Esophagus (tissue), 2 donors: ENCODE measurements at regions not wholly inside any gene's neighbourhood (a gene's known extent, or its start where the extent isn't known, plus 50 kb on each side); places are given as distances from the start of the nearest gene placed in this dataset.

Experiments
- H3K27ac ChIP-seq, 2 donors: one replicate each; pipeline ENCODE4 v1.5.1; 2013; ENCODE audit warnings: low read depth in 2 of 2, mild to moderate bottlenecking in 2 of 2, inconsistent platforms in 1 of 2, low read length in 1 of 2, moderate library complexity in 1 of 2
- H3K27me3 ChIP-seq, 2 donors: one replicate each; pipeline ENCODE4 v1.6.1; 2013; ENCODE audit warnings: low read length in 2 of 2, control low read depth in 1 of 2, mild to moderate bottlenecking in 1 of 2; ENCODE audit not compliant: insufficient read depth in 2 of 2, control insufficient read depth in 1 of 2
- H3K36me3 ChIP-seq, 2 donors: one replicate each; pipeline ENCODE4 v1.6.1; 2013; ENCODE audit warnings: low read length in 1 of 2; ENCODE audit not compliant: control insufficient read depth in 2 of 2, insufficient read depth in 2 of 2
- H3K4me1 ChIP-seq, 2 donors: one replicate each; pipeline ENCODE4 v1.6.1; 2013; ENCODE audit warnings: low read length in 1 of 2; ENCODE audit not compliant: control insufficient read depth in 2 of 2, insufficient read depth in 2 of 2
- H3K4me3 ChIP-seq, 2 donors: one replicate each; pipeline ENCODE4 v1.5.1; 2013; ENCODE audit warnings: low read length in 2 of 2, mild to moderate bottlenecking in 2 of 2, low read depth in 1 of 2, moderate library complexity in 1 of 2
- H3K9me3 ChIP-seq, 2 donors: one replicate each; pipeline ENCODE4 v1.6.1; 2013; ENCODE audit warnings: mild to moderate bottlenecking in 2 of 2, low read depth in 1 of 2, low read length in 1 of 2, moderate library complexity in 1 of 2; ENCODE audit not compliant: control insufficient read depth in 2 of 2, insufficient read depth in 1 of 2
- WGBS, 2 donors: extraction: QIAGEN DNeasy Blood & Tissue Kit; methylation state at CpG; one replicate each; pipeline ENCODE4 v1.1.7; 2013; 5-methylcytosine and 5-hydroxymethylcytosine counted together
- donor health status: healthy with polysubstance abuse.
- donor health status: Bipolar disorder and iron deficiency.

DNA sequence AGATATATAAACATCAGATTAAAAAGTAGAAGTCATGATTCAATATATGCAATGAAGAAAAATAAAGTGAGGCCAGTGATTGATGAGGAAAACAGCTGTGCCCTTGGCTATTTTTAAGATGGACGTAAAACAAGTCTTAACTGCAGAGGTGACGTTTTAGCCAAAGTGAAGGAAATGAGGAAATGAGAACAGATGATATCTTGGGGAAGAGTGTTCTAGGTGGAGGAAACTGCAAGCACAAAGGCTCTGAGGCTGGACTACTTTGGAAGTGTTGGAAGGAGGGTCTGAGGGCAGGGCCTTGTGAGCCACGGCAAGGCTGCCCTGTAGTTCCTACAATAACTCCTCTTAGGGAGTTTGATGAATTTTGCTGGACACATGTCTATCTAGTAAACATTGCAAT is 140.5 kb upstream of the AKR1E2 start:
- Histone ChIP-seq H3K27ac (no peak overlapping the region), H3K27me3 (no peaks in the 10 kb centered on the region), H3K4me1 (no peaks in the 10 kb centered on the region), H3K4me3 (no peak overlapping the region), H3K9me3 (no peaks in the 10 kb centered on the region), H3K36me3 (no peaks in the 10 kb centered on the region)
- WGBS, 2 donors = 77 to 80% methylated on average over 3 of the region's 3 CpGs

GRCh38 chr10:4684434-4684833 is 141.6 kb upstream of the AKR1E2 start:
- Histone ChIP-seq H3K9me3 (no peaks in the 10 kb centered on the region), H3K4me3 (no peak overlapping the region), H3K36me3 (no peaks in the 10 kb centered on the region), H3K4me1 (no peaks in the 10 kb centered on the region), H3K27ac (no peak overlapping the region), H3K27me3 (no peaks in the 10 kb centered on the region)

GRCh38 chr10:4683838-4684237 is 142.2 kb upstream of the AKR1E2 start:
- no peak overlapping the region for H3K4me3 ChIP-seq
- H3K36me3 ChIP-seq = no peaks in the 10 kb centered on the region
- no peaks in the 10 kb centered on the region for H3K4me1 ChIP-seq
- WGBS, 2 donors = 88 to 89% methylated on average over 8 of the region's 8 CpGs
- H3K27me3 ChIP-seq = no peaks in the 10 kb centered on the region
- H3K9me3 ChIP-seq = no peaks in the 10 kb centered on the region
- H3K27ac ChIP-seq = no peak overlapping the region

DNA sequence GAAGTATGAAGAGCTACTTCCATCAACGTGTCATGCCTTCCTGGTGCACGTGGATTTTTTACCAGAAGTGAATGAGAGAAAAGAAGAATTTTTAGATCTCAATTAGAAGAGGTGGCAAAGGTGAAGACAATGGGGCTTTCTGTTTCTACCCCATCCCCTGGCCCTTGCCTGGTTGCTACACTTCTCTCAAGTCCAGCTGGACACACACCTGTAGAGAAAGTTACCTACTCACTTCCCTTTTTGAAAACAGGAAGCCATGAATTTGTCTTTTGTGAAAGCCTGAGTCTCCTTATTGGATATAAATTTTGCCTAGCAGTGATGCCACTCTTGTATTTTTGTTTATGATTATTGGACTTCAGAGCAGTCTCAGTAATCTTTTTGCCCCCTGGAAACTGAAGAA is 142.9 kb upstream of the AKR1E2 start:
- H3K27me3 ChIP-seq = no peaks in the 10 kb centered on the region
- H3K9me3 ChIP-seq = no peaks in the 10 kb centered on the region
- peaks cover 2 to 3% of the 10 kb centered on the region in 2 donors for H3K4me1 ChIP-seq
- H3K4me3 ChIP-seq = no peak overlapping the region
- H3K36me3 ChIP-seq = no peaks in the 10 kb centered on the region
- WGBS, 2 donors = 69 to 84% methylated on average over 2 of the region's 2 CpGs
- H3K27ac ChIP-seq = no peak overlapping the region

GRCh38 chr10:4678951-4679671 is 146.9 kb upstream of the AKR1E2 start:
- Histone ChIP-seq H3K4me1 (peaks cover 2 to 3% of the 10 kb centered on the region in 2 donors), H3K36me3 (no peaks in the 10 kb centered on the region), H3K27me3 (no peaks in the 10 kb centered on the region), H3K27ac (no peak overlapping the region), H3K9me3 (no peaks in the 10 kb centered on the region), H3K4me3 (no peak overlapping the region)
- 80 to 89% methylated on average over 11 of the region's 11 CpGs for WGBS, 2 donors

- H3K4me3 ChIP-seq = no peak overlapping the region
- H3K27ac ChIP-seq = peak overlapping the region; percentile 80 to 85
- no peaks in the 10 kb centered on the region for H3K36me3 ChIP-seq
- no peaks in the 10 kb centered on the region for H3K27me3 ChIP-seq
- peaks cover 2 to 3% of the 10 kb centered on the region in 2 donors for H3K4me1 ChIP-seq
- H3K9me3 ChIP-seq = no peaks in the 10 kb centered on the region
- 68% methylated on average over 11 of the region's 11 CpGs for WGBS, 2 donors
Observed at GRCh38 chr10:4678023-4678950, 147.7 kb upstream of the AKR1E2 start.

DNA sequence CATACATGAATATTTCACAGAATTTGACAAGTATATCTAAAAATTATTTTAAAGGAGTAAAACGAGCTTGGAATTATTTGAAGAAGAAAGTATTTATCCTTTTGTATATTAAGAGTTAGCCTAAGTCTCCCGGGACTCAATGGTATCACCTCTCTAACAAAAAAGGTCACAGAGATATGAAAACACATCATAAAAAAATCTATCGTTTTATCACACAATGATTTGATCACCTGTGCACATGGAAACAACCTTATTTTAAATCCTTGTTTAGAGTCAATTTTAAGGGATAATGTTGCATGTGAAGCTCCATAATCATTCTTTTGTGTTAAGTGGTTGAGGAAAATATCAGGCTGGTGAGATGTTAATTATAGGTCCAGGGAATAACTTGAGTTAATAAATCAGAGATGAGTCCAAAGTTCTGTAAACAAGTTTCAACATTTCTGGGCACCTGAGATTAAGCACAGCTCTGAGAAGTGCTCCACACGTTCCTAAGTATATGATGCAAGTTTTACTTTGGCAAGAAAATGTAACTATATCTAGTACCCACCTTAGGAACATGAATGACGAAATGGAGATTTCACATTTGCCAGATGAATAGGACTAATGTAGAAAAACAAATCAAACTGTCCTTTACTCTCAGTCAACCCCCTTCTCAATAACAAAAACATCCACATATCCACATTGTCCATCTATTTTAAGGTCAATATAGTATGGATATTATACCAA is 148.5 kb upstream of the AKR1E2 start:
- H3K27ac ChIP-seq = no peak overlapping the region
- H3K4me1 ChIP-seq = peaks cover 2 to 3% of the 10 kb centered on the region in 2 donors
- H3K27me3 ChIP-seq = no peaks in the 10 kb centered on the region
- H3K36me3 ChIP-seq = no peaks in the 10 kb centered on the region
- WGBS, 2 donors = 38 to 51% methylated on average over 5 of the region's 5 CpGs
- no peaks in the 10 kb centered on the region for H3K9me3 ChIP-seq
- H3K4me3 ChIP-seq = no peak overlapping the region

DNA sequence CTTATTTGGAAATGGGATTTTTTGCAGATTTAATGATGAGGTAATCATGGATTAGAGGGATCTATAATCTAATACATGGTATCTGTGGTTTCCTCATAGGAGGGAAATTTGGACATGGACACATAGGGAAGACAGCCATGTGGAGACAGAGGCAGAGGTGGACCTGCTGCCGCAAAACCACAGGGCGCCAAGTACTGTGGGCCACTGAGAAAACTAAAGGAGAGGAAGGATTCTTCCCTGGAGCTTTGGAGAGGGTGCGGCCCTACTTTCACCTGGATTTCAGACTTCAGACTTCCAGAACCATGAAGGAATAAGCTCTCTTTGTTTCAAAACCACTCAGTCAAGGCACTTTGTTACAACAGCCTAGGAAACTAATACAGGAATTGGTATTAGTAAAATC is 149.4 kb upstream of the AKR1E2 start:
- no peaks in the 10 kb centered on the region for H3K27me3 ChIP-seq
- H3K4me1 ChIP-seq = peaks cover 2 to 3% of the 10 kb centered on the region in 2 donors
- 88 to 97% methylated on average over 3 of the region's 3 CpGs for WGBS, 2 donors
- no peaks in the 10 kb centered on the region for H3K9me3 ChIP-seq
- H3K4me3 ChIP-seq = no peak overlapping the region
- no peaks in the 10 kb centered on the region for H3K36me3 ChIP-seq
- H3K27ac ChIP-seq = no peak overlapping the region

- Histone ChIP-seq H3K27me3 (no peaks in the 10 kb centered on the region), H3K4me3 (no peak overlapping the region), H3K27ac (no peak overlapping the region), H3K36me3 (no peaks in the 10 kb centered on the region), H3K4me1 (peaks cover 2 to 3% of the 10 kb centered on the region in 2 donors), H3K9me3 (no peaks in the 10 kb centered on the region)
Observed at GRCh38 chr10:4675808-4676207, 150.2 kb upstream of the AKR1E2 start.
